ENCODE measurements at regions not wholly inside any gene's neighbourhood (a gene's known extent, or its start where the extent isn't known, plus 50 kb on each side); places are given as distances from the start of the nearest gene placed in this dataset.

DNA sequence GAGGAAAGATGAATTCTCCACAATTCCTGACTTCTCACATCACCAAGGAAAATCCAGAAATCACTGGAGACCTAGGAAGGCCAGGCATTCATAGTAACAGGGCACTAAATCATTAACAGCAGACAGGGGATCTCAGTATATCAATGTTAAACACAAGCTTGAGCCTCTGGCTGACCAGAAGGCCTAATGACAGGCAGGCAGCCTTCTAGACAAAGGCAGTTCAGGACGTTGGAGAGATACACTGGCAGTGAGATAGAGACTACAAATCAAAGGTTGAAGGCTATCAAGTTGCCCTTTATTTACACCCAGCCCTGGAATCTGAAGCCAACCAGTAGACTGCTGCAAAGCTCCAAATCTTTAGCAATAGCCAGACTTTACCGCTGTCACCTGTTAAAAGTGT, 422.8 kb upstream of the CCL2 start:
- TF ChIP-seq, protein P1, sequence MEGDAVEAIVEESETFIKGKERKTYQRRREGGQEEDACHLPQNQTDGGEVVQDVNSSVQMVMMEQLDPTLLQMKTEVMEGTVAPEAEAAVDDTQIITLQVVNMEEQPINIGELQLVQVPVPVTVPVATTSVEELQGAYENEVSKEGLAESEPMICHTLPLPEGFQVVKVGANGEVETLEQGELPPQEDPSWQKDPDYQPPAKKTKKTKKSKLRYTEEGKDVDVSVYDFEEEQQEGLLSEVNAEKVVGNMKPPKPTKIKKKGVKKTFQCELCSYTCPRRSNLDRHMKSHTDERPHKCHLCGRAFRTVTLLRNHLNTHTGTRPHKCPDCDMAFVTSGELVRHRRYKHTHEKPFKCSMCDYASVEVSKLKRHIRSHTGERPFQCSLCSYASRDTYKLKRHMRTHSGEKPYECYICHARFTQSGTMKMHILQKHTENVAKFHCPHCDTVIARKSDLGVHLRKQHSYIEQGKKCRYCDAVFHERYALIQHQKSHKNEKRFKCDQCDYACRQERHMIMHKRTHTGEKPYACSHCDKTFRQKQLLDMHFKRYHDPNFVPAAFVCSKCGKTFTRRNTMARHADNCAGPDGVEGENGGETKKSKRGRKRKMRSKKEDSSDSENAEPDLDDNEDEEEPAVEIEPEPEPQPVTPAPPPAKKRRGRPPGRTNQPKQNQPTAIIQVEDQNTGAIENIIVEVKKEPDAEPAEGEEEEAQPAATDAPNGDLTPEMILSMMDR (conservative IDR thresholded peaks at IDR 0.05; ENCODE audit: low read depth, low read length) = no peak
- TF ChIP-seq, protein P2, sequence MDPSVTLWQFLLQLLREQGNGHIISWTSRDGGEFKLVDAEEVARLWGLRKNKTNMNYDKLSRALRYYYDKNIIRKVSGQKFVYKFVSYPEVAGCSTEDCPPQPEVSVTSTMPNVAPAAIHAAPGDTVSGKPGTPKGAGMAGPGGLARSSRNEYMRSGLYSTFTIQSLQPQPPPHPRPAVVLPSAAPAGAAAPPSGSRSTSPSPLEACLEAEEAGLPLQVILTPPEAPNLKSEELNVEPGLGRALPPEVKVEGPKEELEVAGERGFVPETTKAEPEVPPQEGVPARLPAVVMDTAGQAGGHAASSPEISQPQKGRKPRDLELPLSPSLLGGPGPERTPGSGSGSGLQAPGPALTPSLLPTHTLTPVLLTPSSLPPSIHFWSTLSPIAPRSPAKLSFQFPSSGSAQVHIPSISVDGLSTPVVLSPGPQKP (IDR thresholded peaks at IDR 0.05; ENCODE audit: borderline replicate concordance, low read depth, low read length) = no peak
- TF ChIP-seq MAZ (IDR thresholded peaks at IDR 0.05; ENCODE audit: borderline replicate concordance, low read depth, low read length) (no peak), CHD1 (IDR thresholded peaks at IDR 0.05; ENCODE audit: low read depth, low read length) (no peak), POLR2A (IDR thresholded peaks at IDR 0.05; ENCODE audit: low read depth, low read length) (no peak), SMC3 (IDR thresholded peaks at IDR 0.05; ENCODE audit: low read depth, low read length) (no peak), MXI1 (IDR thresholded peaks at IDR 0.05; ENCODE audit: borderline replicate concordance, low read depth, low read length) (no peak), BHLHE40 (IDR thresholded peaks at IDR 0.05; ENCODE audit: low read depth, low read length) (no peak), MAFK (IDR thresholded peaks at IDR 0.05; ENCODE audit: low read depth, low read length) (no peak), CEBPB (IDR thresholded peaks at IDR 0.05; ENCODE audit: low read depth, low read length) (no peak), RCOR1 (IDR thresholded peaks at IDR 0.05; ENCODE audit: insufficient replicate concordance, low read length) (no peak), NFE2L2 (IDR thresholded peaks at IDR 0.05; ENCODE audit: low read depth, low read length) (no peak), RAD21 (IDR thresholded peaks at IDR 0.05; ENCODE audit: low read length) (no peak)
- TF ChIP-seq, protein P3, sequence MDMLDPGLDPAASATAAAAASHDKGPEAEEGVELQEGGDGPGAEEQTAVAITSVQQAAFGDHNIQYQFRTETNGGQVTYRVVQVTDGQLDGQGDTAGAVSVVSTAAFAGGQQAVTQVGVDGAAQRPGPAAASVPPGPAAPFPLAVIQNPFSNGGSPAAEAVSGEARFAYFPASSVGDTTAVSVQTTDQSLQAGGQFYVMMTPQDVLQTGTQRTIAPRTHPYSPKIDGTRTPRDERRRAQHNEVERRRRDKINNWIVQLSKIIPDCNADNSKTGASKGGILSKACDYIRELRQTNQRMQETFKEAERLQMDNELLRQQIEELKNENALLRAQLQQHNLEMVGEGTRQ (IDR thresholded peaks at IDR 0.05; ENCODE audit: low read depth, low read length) = no peak

All from IMR-90 (cell line).